ENCODE measurements at regions not wholly inside any gene's neighbourhood (a gene's known extent, or its start where the extent isn't known, plus 50 kb on each side); places are given as distances from the start of the nearest gene placed in this dataset.

DNA sequence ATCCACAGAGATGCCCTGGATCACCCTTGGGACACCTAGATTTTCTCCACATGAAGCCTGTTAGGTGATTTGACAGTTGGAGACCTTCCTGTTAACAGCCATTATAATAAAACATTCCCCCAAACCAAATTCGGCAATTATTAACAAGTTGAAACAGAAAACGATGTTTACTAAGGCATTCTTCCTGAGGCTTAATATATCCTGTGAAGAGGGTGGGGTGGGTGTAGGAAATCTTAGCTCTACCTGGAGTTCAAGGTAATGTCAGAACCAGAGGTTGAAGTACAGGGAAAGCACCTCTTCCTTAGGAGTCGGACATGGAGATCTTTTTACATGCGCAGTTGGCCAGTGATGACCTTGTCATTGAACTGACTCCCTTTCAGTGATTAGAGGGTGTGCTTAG lies 143.0 kb downstream of the FGF9 start:
- H3K27me3 ChIP-seq (ENCODE audit: control insufficient read depth in 2 of 2, insufficient read depth in 2 of 2, low read length in 2 of 2): no peaks in the 10 kb centered on the region
- H3K27ac ChIP-seq (ENCODE audit: low read depth in 2 of 2, low read length in 2 of 2): no peak overlapping the region
- H3K36me3 ChIP-seq (ENCODE audit: control insufficient read depth in 2 of 2, insufficient read depth in 2 of 2, low read length in 2 of 2): no peaks in the 10 kb centered on the region
- no peaks in the 10 kb centered on the region for H3K9me3 ChIP-seq (ENCODE audit: control insufficient read depth in 2 of 2, low read length in 2 of 2)
- no peak overlapping the region for H3K4me3 ChIP-seq (ENCODE audit: low read length in 2 of 2)
- H3K4me1 ChIP-seq (ENCODE audit: control insufficient read depth in 2 of 2, insufficient read depth in 2 of 2, low read length in 2 of 2): no peaks in the 10 kb centered on the region
- no peak overlapping the region for H3K9ac ChIP-seq (ENCODE audit: low read depth in 1 of 2, low read length in 2 of 2)

GRCh38 chr13:21814604-21815003 lies 143.7 kb downstream of the FGF9 start:
- no peak overlapping the region for H3K9ac ChIP-seq (ENCODE audit: low read depth in 1 of 2, low read length in 2 of 2)
- H3K9me3 ChIP-seq (ENCODE audit: control insufficient read depth in 2 of 2, low read length in 2 of 2): no peaks in the 10 kb centered on the region
- H3K27me3 ChIP-seq (ENCODE audit: control insufficient read depth in 2 of 2, insufficient read depth in 2 of 2, low read length in 2 of 2): no peaks in the 10 kb centered on the region
- H3K4me3 ChIP-seq (ENCODE audit: low read length in 2 of 2): no peak overlapping the region
- H3K27ac ChIP-seq (ENCODE audit: low read depth in 2 of 2, low read length in 2 of 2): no peak overlapping the region
- H3K4me1 ChIP-seq (ENCODE audit: control insufficient read depth in 2 of 2, insufficient read depth in 2 of 2, low read length in 2 of 2): no peaks in the 10 kb centered on the region
- H3K36me3 ChIP-seq (ENCODE audit: control insufficient read depth in 2 of 2, insufficient read depth in 2 of 2, low read length in 2 of 2): no peaks in the 10 kb centered on the region

DNA sequence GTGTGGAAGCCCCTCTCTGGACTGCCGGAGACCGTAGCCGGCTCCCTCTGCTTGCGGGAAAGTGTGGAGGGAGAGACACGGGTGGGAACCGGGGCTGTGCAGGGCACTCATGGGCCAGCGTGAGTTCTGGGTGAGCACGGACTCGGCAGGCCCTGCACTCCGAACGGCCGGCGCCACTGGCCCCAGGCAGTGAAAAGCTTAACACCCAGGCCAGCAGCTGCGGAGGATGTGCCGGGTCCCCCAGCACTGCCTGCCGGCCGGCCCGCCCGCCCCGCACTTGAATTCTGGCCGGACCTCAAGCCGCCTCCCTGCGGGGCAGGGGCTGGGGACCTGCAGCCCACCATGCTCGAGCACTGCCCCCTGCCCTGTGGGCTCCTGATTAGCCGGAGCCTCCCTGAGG lies 147.0 kb downstream of the FGF9 start:
- H3K4me3 ChIP-seq (ENCODE audit: low read length in 2 of 2): no peak overlapping the region
- no peaks in the 10 kb centered on the region for H3K36me3 ChIP-seq (ENCODE audit: control insufficient read depth in 2 of 2, insufficient read depth in 2 of 2, low read length in 2 of 2)
- H3K27ac ChIP-seq (ENCODE audit: low read depth in 2 of 2, low read length in 2 of 2): no peak overlapping the region
- peaks cover 3 to 4% of the 10 kb centered on the region in 2 donors for H3K4me1 ChIP-seq (ENCODE audit: control insufficient read depth in 2 of 2, insufficient read depth in 2 of 2, low read length in 2 of 2)
- no peak overlapping the region for H3K9ac ChIP-seq (ENCODE audit: low read depth in 1 of 2, low read length in 2 of 2)
- H3K27me3 ChIP-seq (ENCODE audit: control insufficient read depth in 2 of 2, insufficient read depth in 2 of 2, low read length in 2 of 2): no peaks in the 10 kb centered on the region
- no peaks in the 10 kb centered on the region for H3K9me3 ChIP-seq (ENCODE audit: control insufficient read depth in 2 of 2, low read length in 2 of 2)

DNA sequence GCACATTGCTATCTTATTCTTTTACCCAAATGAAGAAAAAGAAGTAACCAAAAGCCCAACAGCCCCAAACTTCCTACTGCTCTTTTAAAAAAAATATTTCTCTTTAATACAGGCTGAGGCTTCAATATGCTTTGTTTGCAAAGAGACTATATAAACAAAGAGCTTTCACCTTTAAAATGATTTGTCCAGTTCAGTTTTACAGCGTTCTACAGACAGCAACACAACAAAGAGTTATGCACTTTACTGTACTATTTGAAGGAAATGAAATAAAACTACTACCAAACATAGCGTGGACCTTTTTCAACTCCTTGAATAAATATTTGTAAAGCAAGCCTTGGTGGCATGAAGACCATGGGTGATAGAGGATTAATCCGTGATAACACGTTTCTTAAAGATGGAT lies 151.2 kb downstream of the FGF9 start:
- peaks cover 6 to 18% of the 10 kb centered on the region in 2 donors for H3K4me1 ChIP-seq (ENCODE audit: control insufficient read depth in 2 of 2, insufficient read depth in 2 of 2, low read length in 2 of 2)
- H3K36me3 ChIP-seq (ENCODE audit: control insufficient read depth in 2 of 2, insufficient read depth in 2 of 2, low read length in 2 of 2): no peaks in the 10 kb centered on the region
- H3K9ac ChIP-seq (ENCODE audit: low read depth in 1 of 2, low read length in 2 of 2): no peak overlapping the region
- H3K27me3 ChIP-seq (ENCODE audit: control insufficient read depth in 2 of 2, insufficient read depth in 2 of 2, low read length in 2 of 2): no peaks in the 10 kb centered on the region
- no peak overlapping the region for H3K27ac ChIP-seq (ENCODE audit: low read depth in 2 of 2, low read length in 2 of 2)
- H3K9me3 ChIP-seq (ENCODE audit: control insufficient read depth in 2 of 2, low read length in 2 of 2): no peaks in the 10 kb centered on the region
- H3K4me3 ChIP-seq (ENCODE audit: low read length in 2 of 2): no peak overlapping the region

DNA sequence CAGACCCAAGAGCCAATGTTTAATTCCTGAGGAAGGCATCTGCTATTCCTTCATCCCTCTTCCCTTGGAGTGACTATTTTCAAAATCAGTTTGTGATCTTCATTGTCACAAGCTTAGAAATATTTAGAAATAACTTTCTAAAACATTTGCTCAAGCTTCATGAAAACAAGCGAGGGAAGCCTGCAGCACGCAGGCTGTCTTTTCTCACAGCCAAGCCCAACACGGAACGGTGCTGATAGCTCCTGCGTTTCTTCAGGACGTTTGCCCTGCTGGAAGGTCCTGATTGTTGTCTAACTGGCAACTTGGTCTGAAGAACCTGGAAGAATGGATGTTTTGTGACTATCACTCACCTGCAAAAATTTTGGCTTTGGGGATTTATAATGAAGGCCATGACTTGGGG lies 152.5 kb downstream of the FGF9 start:
- no peaks in the 10 kb centered on the region for H3K9me3 ChIP-seq (ENCODE audit: control insufficient read depth in 2 of 2, low read length in 2 of 2)
- H3K36me3 ChIP-seq (ENCODE audit: control insufficient read depth in 2 of 2, insufficient read depth in 2 of 2, low read length in 2 of 2): no peaks in the 10 kb centered on the region
- H3K4me3 ChIP-seq (ENCODE audit: low read length in 2 of 2): no peak overlapping the region
- H3K27ac ChIP-seq (ENCODE audit: low read depth in 2 of 2, low read length in 2 of 2): no peak overlapping the region
- no peak overlapping the region for H3K9ac ChIP-seq (ENCODE audit: low read depth in 1 of 2, low read length in 2 of 2)
- no peaks in the 10 kb centered on the region for H3K27me3 ChIP-seq (ENCODE audit: control insufficient read depth in 2 of 2, insufficient read depth in 2 of 2, low read length in 2 of 2)
- H3K4me1 ChIP-seq (ENCODE audit: control insufficient read depth in 2 of 2, insufficient read depth in 2 of 2, low read length in 2 of 2): peaks cover 6 to 18% of the 10 kb centered on the region in 2 donors

GRCh38 chr13:21823949-21824348 lies 153.1 kb downstream of the FGF9 start:
- Histone ChIP-seq H3K9me3 (ENCODE audit: control insufficient read depth in 2 of 2, low read length in 2 of 2) (no peaks in the 10 kb centered on the region), H3K4me3 (ENCODE audit: low read length in 2 of 2) (no peak overlapping the region), H3K9ac (ENCODE audit: low read depth in 1 of 2, low read length in 2 of 2) (no peak overlapping the region), H3K4me1 (ENCODE audit: control insufficient read depth in 2 of 2, insufficient read depth in 2 of 2, low read length in 2 of 2) (peaks cover 6 to 18% of the 10 kb centered on the region in 2 donors), H3K36me3 (ENCODE audit: control insufficient read depth in 2 of 2, insufficient read depth in 2 of 2, low read length in 2 of 2) (no peaks in the 10 kb centered on the region), H3K27ac (ENCODE audit: low read depth in 2 of 2, low read length in 2 of 2) (no peak overlapping the region), H3K27me3 (ENCODE audit: control insufficient read depth in 2 of 2, insufficient read depth in 2 of 2, low read length in 2 of 2) (no peaks in the 10 kb centered on the region)

- Histone ChIP-seq H3K4me1 (ENCODE audit: control insufficient read depth in 2 of 2, insufficient read depth in 2 of 2, low read length in 2 of 2) (peaks cover 6 to 18% of the 10 kb centered on the region in 2 donors), H3K9me3 (ENCODE audit: control insufficient read depth in 2 of 2, low read length in 2 of 2) (no peaks in the 10 kb centered on the region), H3K27ac (ENCODE audit: low read depth in 2 of 2, low read length in 2 of 2) (no peak overlapping the region), H3K4me3 (ENCODE audit: low read length in 2 of 2) (peak overlapping the region in 1 of 2 donors; percentile 10), H3K9ac (ENCODE audit: low read depth in 1 of 2, low read length in 2 of 2) (no peak overlapping the region), H3K36me3 (ENCODE audit: control insufficient read depth in 2 of 2, insufficient read depth in 2 of 2, low read length in 2 of 2) (no peaks in the 10 kb centered on the region), H3K27me3 (ENCODE audit: control insufficient read depth in 2 of 2, insufficient read depth in 2 of 2, low read length in 2 of 2) (no peaks in the 10 kb centered on the region)
Measured at GRCh38 chr13:21825186-21825585, 154.3 kb downstream of the FGF9 start.

GRCh38 chr13:21825801-21826200 lies 154.9 kb downstream of the FGF9 start:
- Histone ChIP-seq H3K27ac (ENCODE audit: low read depth in 2 of 2, low read length in 2 of 2) (no peak overlapping the region), H3K27me3 (ENCODE audit: control insufficient read depth in 2 of 2, insufficient read depth in 2 of 2, low read length in 2 of 2) (no peaks in the 10 kb centered on the region), H3K4me1 (ENCODE audit: control insufficient read depth in 2 of 2, insufficient read depth in 2 of 2, low read length in 2 of 2) (peaks cover 6 to 18% of the 10 kb centered on the region in 2 donors), H3K9me3 (ENCODE audit: control insufficient read depth in 2 of 2, low read length in 2 of 2) (no peaks in the 10 kb centered on the region), H3K9ac (ENCODE audit: low read depth in 1 of 2, low read length in 2 of 2) (no peak overlapping the region), H3K4me3 (ENCODE audit: low read length in 2 of 2) (no peak overlapping the region), H3K36me3 (ENCODE audit: control insufficient read depth in 2 of 2, insufficient read depth in 2 of 2, low read length in 2 of 2) (no peaks in the 10 kb centered on the region)

GRCh38 chr13:21826214-21827015 lies 155.5 kb downstream of the FGF9 start:
- H3K4me1 ChIP-seq (ENCODE audit: control insufficient read depth in 2 of 2, insufficient read depth in 2 of 2, low read length in 2 of 2): peaks cover 6 to 18% of the 10 kb centered on the region in 2 donors
- no peaks in the 10 kb centered on the region for H3K9me3 ChIP-seq (ENCODE audit: control insufficient read depth in 2 of 2, low read length in 2 of 2)
- H3K36me3 ChIP-seq (ENCODE audit: control insufficient read depth in 2 of 2, insufficient read depth in 2 of 2, low read length in 2 of 2): no peaks in the 10 kb centered on the region
- H3K27me3 ChIP-seq (ENCODE audit: control insufficient read depth in 2 of 2, insufficient read depth in 2 of 2, low read length in 2 of 2): no peaks in the 10 kb centered on the region
- no peak overlapping the region for H3K9ac ChIP-seq (ENCODE audit: low read depth in 1 of 2, low read length in 2 of 2)
- H3K27ac ChIP-seq (ENCODE audit: low read depth in 2 of 2, low read length in 2 of 2): no peak overlapping the region
- H3K4me3 ChIP-seq (ENCODE audit: low read length in 2 of 2): no peak overlapping the region

- no peaks in the 10 kb centered on the region for H3K4me1 ChIP-seq (ENCODE audit: control insufficient read depth in 2 of 2, insufficient read depth in 2 of 2, low read length in 2 of 2)
- no peak overlapping the region for H3K27ac ChIP-seq (ENCODE audit: low read depth in 2 of 2, low read length in 2 of 2)
- H3K9ac ChIP-seq (ENCODE audit: low read depth in 1 of 2, low read length in 2 of 2): no peak overlapping the region
- no peaks in the 10 kb centered on the region for H3K36me3 ChIP-seq (ENCODE audit: control insufficient read depth in 2 of 2, insufficient read depth in 2 of 2, low read length in 2 of 2)
- no peaks in the 10 kb centered on the region for H3K27me3 ChIP-seq (ENCODE audit: control insufficient read depth in 2 of 2, insufficient read depth in 2 of 2, low read length in 2 of 2)
- no peaks in the 10 kb centered on the region for H3K9me3 ChIP-seq (ENCODE audit: control insufficient read depth in 2 of 2, low read length in 2 of 2)
- no peak overlapping the region for H3K4me3 ChIP-seq (ENCODE audit: low read length in 2 of 2)
Measured at GRCh38 chr13:21831654-21832324, 160.9 kb downstream of the FGF9 start.

All from mucosa of rectum (tissue), 2 donors.